Stimulated activated CD4-positive, alpha-beta T cell treated with anti-CD3 and anti-CD28 coated beads, Interleukin-2, amount 100 ng/mL, for 24 hours (primary cell): ENCODE measurements at regions not wholly inside any gene's neighbourhood (a gene's known extent, or its start where the extent isn't known, plus 50 kb on each side); places are given as distances from the start of the nearest gene placed in this dataset.

ENCODE experiments used
- DNase-seq, 2 donors: peaks; one replicate each; pipeline ENCODE4 v3.0.0-alpha.2; 2020

GRCh38 chr20:60288945-60289344 lies 330.7 kb downstream of the CDH26 start:
- DNase-seq, result no peak

GRCh38 chr20:60292001-60292520 lies 333.8 kb downstream of the CDH26 start:
- DNase-seq, result no peak

GRCh38 chr20:60294632-60295031 lies 336.4 kb downstream of the CDH26 start:
- DNase-seq, result no peak

DNA sequence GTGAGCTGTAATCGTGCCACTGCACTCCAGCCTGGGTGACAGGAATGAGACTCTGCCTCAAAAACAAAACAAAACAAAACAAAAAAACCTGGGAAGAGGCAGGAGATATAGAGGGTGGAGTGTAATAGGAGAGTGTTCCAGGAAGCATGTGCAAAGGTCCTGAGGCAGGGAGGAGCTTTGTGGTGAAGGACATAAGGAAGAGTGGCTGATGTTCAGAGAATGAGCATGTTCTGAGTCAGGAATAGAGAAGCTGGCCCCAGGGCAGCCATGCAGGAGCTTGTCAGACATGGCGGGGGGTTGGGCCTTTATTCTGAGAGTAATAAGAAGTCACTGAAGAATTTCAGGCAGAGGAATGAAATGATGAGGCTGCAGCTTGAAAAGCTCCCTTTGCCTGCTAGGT lies 337.0 kb downstream of the CDH26 start:
- DNase-seq, result no peak

GRCh38 chr20:60297649-60298048 lies 339.4 kb downstream of the CDH26 start:
- no peak for DNase-seq

- no peak for DNase-seq
Measured at GRCh38 chr20:60298647-60299046, 340.4 kb downstream of the CDH26 start.

DNA sequence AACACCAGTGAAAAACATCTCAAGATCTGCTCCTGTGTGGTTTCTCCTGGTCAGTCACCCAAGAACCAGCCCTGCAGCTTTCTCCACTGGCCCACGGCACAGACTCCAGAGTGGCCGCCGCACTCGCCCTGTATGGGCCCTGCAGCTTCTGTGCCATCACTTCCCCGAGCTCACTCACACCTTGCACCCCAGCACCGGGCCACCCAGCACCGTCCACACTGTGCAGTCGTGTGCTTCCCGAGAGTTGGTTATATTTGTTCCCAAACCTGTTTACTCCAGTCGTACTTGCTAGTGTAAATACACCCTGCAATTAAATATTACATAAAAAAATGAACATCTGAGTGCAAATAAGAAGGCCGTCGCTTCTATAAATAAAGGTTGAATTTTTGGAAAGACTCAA lies 341.7 kb downstream of the CDH26 start:
- DNase-seq, result no peak

GRCh38 chr20:60300374-60300773 lies 342.2 kb downstream of the CDH26 start:
- no peak for DNase-seq

DNA sequence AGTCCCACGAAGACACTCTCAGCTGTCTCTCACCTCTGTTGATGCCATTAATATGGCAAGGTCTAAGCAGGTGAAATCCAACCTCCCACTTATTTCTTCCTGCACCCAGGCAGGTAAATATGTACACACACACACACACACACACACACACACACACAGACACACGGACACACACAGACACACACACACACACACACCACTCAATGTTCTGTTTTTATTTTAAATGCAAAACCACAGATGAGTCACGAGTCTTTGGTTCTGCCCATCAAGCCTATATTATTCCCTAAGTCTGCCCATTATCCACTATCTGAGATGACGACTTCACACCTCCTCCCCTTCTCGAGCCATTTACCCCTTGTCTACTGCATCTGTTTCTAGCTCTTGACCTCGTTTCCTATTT lies 344.7 kb downstream of the CDH26 start:
- no peak for DNase-seq

- no peak for DNase-seq
Measured at GRCh38 chr20:60304026-60304590, 345.9 kb downstream of the CDH26 start.

GRCh38 chr20:60304931-60305330 lies 346.7 kb downstream of the CDH26 start:
- no peak for DNase-seq

- no peak for DNase-seq
Measured at GRCh38 chr20:60306105-60306504, 347.9 kb downstream of the CDH26 start.

GRCh38 chr20:60306551-60306950 lies 348.3 kb downstream of the CDH26 start:
- no peak for DNase-seq

GRCh38 chr20:60310560-60311349 lies 352.5 kb downstream of the CDH26 start:
- no peak for DNase-seq

DNA sequence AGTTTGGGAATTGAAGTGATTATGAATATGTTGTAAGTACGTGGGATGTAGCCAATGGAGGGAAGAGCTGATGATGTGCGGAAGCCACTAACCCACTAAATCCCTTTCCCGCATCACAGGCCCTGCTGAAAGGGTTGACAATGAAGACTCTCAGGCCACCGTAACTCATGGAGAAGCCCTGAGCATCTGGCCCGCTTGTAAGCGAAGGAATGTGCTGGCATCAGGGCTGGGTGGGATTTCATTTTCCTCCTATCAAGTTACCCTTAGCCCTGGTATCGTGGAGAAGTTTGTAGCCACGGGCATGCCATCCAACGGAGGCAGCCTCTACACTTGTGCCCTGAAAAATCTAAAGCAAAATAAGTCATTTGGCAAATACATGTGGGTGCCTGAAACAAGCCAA lies 355.0 kb downstream of the CDH26 start:
- no peak for DNase-seq

GRCh38 chr20:60313614-60314013 lies 355.4 kb downstream of the CDH26 start:
- no peak for DNase-seq

DNA sequence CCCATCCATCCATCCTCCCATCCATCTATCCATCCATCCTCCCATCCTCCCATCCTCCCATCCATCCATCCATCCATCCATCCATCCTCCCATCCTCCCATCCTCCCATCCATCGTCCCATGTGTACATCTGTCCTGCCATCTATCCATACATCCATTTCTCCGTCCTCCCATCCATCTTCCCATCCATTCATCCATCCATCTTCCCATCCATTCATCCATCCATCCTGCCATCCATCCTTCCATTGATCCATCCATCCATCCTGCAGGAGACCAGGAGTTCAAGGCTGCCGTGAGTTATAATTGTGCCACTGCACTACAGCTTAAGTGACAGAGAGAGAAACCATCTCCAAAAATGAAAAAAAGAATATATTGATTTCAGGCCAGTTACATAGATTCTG lies 356.5 kb downstream of the CDH26 start:
- DNase-seq, result no peak

DNA sequence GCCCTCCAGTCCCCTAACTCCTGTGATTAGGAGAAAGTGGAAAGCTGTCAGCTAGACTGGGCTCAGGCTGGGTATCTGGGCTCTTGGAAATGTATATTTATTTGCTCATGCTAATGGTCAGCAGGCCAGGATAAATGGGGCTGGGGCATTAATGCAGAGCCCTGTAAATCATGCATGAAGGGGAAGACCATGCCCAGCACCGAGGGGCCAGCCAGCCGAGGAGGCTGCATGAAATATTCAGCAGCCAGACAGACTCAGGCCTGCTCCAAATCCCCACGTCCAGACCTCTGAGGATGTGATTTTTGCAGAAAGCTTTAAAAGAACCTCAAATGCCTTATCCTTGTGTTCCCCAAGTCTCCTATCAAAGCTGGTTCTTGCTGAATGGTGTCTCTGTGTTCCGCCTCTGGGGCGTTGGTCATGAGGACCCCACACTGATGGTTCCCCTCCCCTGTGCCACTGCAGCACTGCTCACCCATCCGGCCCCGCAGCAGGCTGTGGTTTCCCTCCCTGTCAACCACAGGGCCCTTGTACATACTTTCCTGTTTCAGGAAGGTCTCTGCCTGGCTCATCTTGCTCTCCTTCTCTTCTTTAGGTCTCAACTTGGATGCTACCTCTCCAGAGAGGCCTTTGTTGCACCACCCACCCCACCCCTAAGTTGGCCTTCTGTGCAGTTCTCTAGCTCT lies 358.4 kb downstream of the CDH26 start:
- DNase-seq, result no peak

- DNase-seq, result no peak
Measured at GRCh38 chr20:60317401-60317800, 359.2 kb downstream of the CDH26 start.

GRCh38 chr20:60321601-60322000 lies 363.4 kb downstream of the CDH26 start:
- no peak for DNase-seq

- DNase-seq, result no peak
Measured at GRCh38 chr20:60326821-60327220, 368.6 kb downstream of the CDH26 start.

DNA sequence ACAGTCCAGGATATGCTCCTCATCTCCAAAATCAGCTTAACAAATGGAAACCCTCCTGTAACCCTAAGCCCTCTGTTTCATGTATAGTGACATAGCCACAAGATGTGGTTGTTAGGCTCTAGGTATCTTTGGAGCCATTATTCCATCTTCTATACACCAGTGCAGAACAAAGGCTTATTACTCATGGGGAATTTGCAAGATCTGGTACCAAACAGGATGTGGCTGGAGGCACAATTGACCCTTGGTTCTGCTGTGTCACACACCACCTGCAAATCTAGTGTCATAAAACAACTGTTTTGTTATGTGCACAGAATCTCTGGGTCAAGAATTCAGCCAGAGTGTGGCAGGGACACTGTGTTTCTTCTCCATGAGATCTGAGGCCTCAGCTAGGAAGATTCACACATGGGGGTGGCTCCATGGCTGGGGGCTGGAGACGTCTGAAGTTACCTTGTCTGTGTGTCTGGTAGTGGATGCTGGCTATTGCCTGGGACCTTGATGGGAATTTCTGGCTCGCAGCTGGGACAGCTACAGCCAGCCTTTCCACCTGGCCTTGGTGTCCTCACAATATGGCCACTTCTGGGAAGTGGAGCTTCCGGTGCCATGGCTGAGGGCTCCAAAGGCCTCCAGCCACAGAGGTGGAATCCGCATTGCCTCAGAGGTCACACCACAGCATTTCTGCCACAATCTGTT lies 369.9 kb downstream of the CDH26 start:
- no peak for DNase-seq

GRCh38 chr20:60330461-60330860 lies 372.2 kb downstream of the CDH26 start:
- DNase-seq, result no peak
